NCI-H2029 treated with DMSO at 0.1 percent for 48 hours (cell line): ENCODE measurements at regions not wholly inside any gene's neighbourhood (a gene's known extent, or its start where the extent isn't known, plus 50 kb on each side); places are given as distances from the start of the nearest gene placed in this dataset.

ENCODE experiments used
- DNase-seq: peaks from one replicate; lab custom pipeline; 2025; lab: John Stamatoyannopoulos, UW

- no peak for DNase-seq
Observed at GRCh38 chr10:123558651-123559050, 107.5 kb upstream of the GPR26 start.

DNA sequence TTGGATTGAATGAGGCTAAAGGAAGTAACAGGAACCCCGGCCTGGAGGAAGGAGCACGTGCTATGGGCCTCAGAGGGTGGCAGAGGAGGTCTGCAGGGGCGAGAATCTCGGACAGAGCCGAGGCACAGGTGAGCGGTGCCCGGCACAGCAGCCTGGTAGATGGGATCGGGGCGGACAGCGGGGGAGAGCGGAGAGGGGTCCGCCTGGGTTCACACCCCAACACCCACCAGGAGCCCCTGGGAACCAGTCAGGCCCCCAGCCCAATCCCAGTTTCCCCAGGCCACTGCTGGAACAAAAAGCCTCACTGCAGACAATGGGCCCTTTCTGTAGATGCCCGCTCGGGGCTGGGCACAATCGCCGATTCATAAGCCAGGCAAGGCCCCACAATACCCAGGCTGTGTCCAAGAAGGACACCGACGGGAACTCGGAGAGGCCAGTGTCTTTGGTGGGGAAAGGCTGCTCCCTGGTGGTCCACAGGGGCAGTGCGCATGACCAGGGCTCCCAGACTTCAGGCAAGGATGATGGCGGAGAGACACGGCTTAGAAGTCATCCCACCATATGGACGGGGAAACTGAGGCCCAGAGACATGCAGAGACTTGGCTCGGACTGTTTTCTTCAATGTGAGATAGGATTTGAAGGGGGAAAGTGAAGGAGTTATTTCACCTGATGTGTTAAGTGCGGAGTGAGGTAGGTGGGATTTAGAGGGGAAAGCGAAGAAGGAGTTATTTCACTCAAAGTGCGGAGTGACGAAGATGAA, 106.9 kb upstream of the GPR26 start:
- DNase-seq, result no peak

- DNase-seq, result no peak
Observed at GRCh38 chr10:123559823-123560092, 106.4 kb upstream of the GPR26 start.

- DNase-seq, result no peak
Observed at GRCh38 chr10:123560301-123561140, 105.6 kb upstream of the GPR26 start.

DNA sequence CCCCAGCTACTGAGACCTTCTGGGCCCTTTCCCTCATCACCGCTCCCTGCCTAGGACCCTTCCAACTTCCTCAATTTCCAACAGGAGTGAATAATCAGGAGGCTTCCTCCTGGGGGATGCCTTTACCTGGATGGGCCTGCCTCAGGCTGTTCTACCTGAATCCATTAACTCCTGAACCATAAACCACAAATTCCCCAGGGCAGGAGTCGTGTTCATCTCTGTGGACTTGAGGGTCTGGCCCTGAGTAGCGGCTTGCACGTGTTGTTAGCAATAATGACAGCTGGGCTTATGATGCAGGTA, 105.1 kb upstream of the GPR26 start:
- DNase-seq, result no peak

GRCh38 chr10:123562387-123562786, 103.8 kb upstream of the GPR26 start:
- no peak for DNase-seq

- DNase-seq, result no peak
Observed at GRCh38 chr10:123562811-123563580, 103.2 kb upstream of the GPR26 start.

DNA sequence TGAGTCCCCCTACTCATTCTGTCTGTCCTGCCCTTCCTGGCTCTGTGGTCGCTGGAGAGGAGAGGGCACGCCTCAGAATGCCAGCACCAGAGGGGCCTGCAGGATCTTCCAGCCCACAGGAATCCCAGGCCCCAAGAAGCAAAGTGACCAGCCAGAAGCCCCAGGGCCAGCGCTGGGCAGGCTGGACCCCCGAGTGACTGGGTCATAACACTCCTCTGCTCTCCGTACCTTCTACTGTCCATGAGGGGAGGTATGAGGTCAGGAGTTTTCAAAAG, 102.6 kb upstream of the GPR26 start:
- DNase-seq, result no peak

- no peak for DNase-seq
Observed at GRCh38 chr10:123563994-123564393, 102.2 kb upstream of the GPR26 start.

DNA sequence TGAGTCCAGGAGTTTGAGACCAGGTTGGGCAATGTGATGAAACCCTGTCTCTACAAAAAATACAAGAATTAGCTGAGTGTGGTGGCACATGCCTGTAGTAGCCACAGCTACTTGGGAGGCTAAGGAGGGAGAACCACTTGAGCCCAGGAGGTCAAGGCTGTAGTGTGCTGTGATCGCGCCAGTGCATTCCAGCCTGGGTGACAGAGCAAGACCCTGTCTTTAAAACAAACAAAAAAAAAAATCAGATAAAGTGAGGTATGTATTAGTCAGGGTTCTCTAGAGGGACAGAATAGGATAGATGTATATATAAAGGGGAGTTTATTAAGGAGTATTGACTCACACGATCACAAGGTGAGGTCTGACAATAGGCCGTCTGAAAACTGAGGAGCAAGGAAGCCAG, 101.5 kb upstream of the GPR26 start:
- no peak for DNase-seq

- DNase-seq, result no peak
Observed at GRCh38 chr10:123565691-123566660, 100.2 kb upstream of the GPR26 start.

DNA sequence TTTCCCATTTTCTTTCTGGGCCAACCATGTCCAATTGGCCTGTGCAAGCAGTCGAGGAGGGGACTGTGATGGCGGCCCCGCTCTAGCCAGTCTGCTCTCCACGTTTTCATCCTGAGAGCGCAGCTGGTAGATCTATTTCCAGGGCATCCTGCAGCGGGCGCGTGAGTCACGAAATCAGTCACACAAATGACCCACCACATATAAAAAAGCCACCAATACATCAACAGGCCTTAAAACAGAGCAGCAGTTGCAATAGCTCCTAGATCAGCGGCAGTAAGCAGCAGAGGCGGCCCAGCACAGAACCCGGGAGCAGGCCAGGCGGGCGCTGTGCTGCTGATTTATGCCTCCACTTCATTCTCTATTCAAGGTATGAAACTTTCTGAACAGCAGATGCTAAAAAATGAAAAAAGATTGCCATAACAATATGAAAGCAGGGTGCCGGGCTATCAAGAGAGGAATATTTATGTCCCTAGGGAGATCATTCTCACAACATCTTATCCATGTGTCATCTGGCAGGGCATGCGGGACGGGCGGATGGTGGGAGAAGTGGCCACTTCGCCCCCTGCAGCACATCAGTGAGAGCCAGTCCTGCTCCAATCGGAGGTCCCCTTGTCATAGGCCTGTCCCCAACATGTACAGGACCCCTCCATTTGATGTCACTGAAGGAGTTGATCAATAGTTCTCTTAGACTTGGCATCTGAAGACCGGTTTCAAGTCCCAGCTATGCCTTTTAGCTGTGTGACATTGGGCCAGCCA, 98.0 kb upstream of the GPR26 start:
- DNase-seq, result no peak

GRCh38 chr10:123568751-123569150, 97.4 kb upstream of the GPR26 start:
- DNase-seq, result no peak

DNA sequence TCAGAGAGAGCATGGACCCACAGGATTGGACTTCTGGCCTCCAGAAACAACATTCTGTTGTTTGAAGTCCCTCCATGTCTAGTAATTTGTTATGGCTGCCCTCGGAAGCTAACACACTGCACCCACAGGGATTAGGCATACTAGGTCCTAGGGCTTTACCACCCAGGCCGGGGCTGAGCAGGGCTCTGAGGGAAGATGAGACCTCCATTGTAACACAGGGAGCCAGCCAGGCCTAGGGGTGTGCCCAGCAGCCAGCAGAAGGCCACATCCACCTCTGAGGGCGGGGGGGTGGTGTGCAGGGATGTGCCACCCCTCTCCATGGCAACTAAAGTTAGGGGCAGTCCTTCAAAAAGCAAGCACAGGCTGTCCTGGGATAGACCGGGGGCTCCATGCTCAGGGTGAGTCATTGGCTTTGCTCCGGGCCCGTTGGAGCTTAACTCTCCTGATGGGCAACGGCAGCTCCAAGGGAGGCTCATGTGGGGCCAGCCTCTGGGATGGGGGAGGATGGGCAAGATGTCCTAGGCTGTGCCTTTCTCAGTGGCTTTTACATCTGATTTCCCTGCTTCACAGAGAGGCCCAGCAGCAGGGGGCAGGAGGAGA, 96.6 kb upstream of the GPR26 start:
- DNase-seq, result no peak

DNA sequence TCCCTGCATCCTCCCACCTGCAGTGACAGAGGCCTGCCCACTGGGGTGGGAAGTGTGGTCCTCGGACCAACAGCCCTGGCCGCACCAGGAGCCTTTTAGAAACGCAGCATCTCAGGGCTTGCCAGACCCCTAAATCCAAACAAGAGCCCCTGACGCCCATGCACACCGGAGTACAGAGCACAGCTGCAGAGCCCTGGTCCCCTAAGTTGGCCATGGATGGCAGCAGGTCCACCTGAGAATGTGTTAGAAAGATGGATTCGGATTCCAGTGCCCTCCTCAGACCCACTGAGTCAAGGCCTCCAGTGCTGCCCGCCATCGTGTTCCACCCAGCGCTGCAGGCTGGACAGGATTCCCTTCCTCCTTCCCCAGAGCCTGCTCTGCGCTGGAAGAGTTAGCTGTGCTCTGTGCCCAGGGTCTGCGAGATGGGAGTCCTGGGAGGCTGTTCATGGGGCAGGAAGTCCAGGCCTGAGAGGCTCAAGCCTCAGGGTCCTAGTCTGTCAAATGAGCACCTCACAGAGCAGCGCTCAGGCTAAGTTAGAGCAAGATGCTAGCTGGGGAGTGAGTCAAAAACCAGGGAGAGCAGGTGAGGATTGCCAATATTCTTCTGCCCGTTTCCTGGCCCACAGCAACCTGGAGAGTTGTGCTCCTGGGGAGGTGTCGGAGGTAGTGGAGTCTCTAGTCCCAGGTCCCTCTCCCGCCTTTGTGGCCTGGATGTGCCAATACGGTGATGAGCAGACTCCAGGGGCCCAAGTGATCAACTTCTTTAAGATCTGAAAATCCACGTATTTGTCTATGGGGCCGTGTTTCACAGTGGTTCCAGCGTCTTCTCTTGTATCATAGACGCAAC, 95.9 kb upstream of the GPR26 start:
- no peak for DNase-seq

DNA sequence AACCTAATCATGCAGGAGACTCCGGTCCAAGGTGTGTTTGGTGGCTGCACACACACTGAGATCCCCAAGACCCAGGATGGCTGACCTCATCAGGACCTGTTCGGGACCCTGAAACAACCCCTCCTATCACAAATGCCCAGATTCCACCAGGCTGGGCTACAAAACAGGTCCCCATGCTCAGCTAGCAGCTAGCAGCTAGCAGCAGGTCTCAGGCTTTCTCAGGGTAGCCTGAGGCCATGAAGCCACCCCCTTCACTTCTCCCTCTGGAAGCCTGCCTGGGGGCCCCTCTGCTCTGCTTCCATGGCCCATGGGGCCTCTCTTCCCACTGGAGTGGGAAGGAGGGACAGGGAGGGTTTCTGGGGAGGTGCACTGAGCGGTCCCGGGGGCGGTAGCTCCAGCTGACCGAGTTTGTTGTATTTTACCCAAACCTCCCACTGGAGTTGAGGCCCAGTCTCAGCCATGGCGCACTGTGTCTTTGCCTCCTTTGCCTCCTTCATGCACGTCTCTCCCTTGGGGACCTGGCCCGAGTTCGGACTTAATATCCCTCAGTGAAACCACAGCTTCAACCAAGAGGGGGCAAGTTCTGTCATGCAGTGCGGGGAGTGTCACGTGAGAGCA, 95.1 kb upstream of the GPR26 start:
- DNase-seq, result no peak

DNA sequence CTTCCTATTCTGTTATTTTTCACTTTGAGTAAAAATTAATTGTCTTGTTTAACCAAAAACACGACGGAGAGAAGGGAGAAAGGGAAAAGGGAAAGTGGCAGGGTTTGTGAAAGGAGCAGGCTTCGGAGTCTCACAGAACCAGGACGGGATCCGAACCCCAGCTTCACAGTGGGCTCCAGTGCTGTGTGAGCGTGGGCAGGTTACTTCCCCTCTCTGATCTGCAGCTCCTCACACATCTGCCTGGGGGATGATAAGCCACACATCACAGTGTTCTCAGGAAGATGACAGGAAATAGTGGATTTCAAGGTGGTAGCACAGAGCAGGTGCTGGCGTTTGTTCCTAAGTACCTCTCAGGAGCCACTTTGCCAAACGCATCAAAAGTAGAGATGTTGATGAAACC, 94.2 kb upstream of the GPR26 start:
- no peak for DNase-seq

GRCh38 chr10:123573236-123574108, 92.7 kb upstream of the GPR26 start:
- DNase-seq, result no peak
